Liver (tissue), 7 donors: ENCODE measurements at regions not wholly inside any gene's neighbourhood (a gene's known extent, or its start where the extent isn't known, plus 50 kb on each side); places are given as distances from the start of the nearest gene placed in this dataset.

Experiments
- DNase-seq: peaks from one replicate; pipeline ENCODE4 v3.0.0-alpha.2; 2017; ENCODE audit warnings: low spot score
- H3K27ac ChIP-seq, 2 donors: one replicate each; pipeline ENCODE4 v1.7.0; 2013; ENCODE audit warnings: inconsistent platforms in 2 of 2, low read length in 2 of 2, control low read depth in 1 of 2, low read depth in 1 of 2, mild to moderate bottlenecking in 1 of 2
- H3K27me3 ChIP-seq, 4 donors: one replicate each; pipeline versions ENCODE4 v1.6.1 to v1.7.0; 2013; ENCODE audit warnings: low read length in 3 of 4, inconsistent platforms in 1 of 4, mild to moderate bottlenecking in 1 of 4, moderate library complexity in 1 of 4; ENCODE audit not compliant: control insufficient read depth in 4 of 4, insufficient read depth in 4 of 4
- H3K36me3 ChIP-seq, 4 donors: one replicate each; pipeline versions ENCODE4 v1.6.1 to v1.7.0; 2013; ENCODE audit warnings: low read length in 3 of 4, mild to moderate bottlenecking in 3 of 4, low read depth in 1 of 4, moderate library complexity in 1 of 4; ENCODE audit not compliant: control insufficient read depth in 4 of 4, insufficient read depth in 3 of 4
- H3K4me1 ChIP-seq, 4 donors: one replicate each; pipeline versions ENCODE4 v1.6.1 to v1.7.0; 2013; ENCODE audit warnings: low read length in 3 of 4, mild to moderate bottlenecking in 3 of 4, moderate library complexity in 1 of 4; ENCODE audit not compliant: control insufficient read depth in 4 of 4, insufficient read depth in 4 of 4
- H3K4me3 ChIP-seq, 3 donors: one replicate each; pipeline versions ENCODE4 v1.6.1 to v1.7.0; 2013; ENCODE audit warnings: low read length in 3 of 3, control low read depth in 1 of 3, low read depth in 1 of 3, mild to moderate bottlenecking in 1 of 3
- H3K9ac ChIP-seq, 2 donors: one replicate each; pipeline ENCODE4 v1.7.0; 2013; ENCODE audit warnings: low read length in 2 of 2, mild to moderate bottlenecking in 2 of 2, moderate library complexity in 2 of 2, control low read depth in 1 of 2, low read depth in 1 of 2
- H3K9me3 ChIP-seq, 4 donors: one replicate each; pipeline versions ENCODE4 v1.6.1 to v1.7.0; 2013; ENCODE audit warnings: low read length in 3 of 4; ENCODE audit not compliant: control insufficient read depth in 4 of 4
- EGR1 ChIP-seq, 2 donors: IDR thresholded peaks; 2 replicates each; pipeline ENCODE4 v1.6.1; 2016 to 2018; ENCODE audit warnings: antibody characterized with exemption in 2 of 2, low read depth in 2 of 2
- FOXA1 ChIP-seq: IDR thresholded peaks from 2 replicates; pipeline ENCODE4 v1.6.1; 2016; ENCODE audit warnings: antibody characterized with exemption
- FOXA2 ChIP-seq: IDR thresholded peaks from 2 replicates; pipeline ENCODE4 v1.6.1; 2016; ENCODE audit warnings: antibody characterized with exemption
- HNF4A ChIP-seq, 2 donors: conservative IDR thresholded peaks; 2 replicates each; pipeline ENCODE4 v1.6.1; 2016; ENCODE audit warnings: antibody characterized with exemption in 2 of 2, mild to moderate bottlenecking in 2 of 2
- JUND ChIP-seq, 2 donors: IDR thresholded peaks; 2 replicates each; pipeline ENCODE4 v1.6.1; 2016; ENCODE audit warnings: antibody characterized with exemption in 2 of 2
- NR2F2 ChIP-seq: IDR thresholded peaks from 2 replicates; pipeline ENCODE4 v1.6.1; 2016; ENCODE audit warnings: antibody characterized with exemption
- RAD21 ChIP-seq, 2 donors: IDR thresholded peaks; 2 replicates each; pipeline ENCODE4 v1.6.1; 2016; ENCODE audit warnings: antibody characterized with exemption in 2 of 2, mild to moderate bottlenecking in 2 of 2
- REST ChIP-seq: IDR thresholded peaks from 2 replicates; pipeline ENCODE4 v1.6.1; 2016; ENCODE audit warnings: antibody characterized with exemption, mild to moderate bottlenecking
- RXRA ChIP-seq, 2 donors: IDR thresholded peaks; 2 replicates each; pipeline ENCODE4 v1.6.1; 2017 to 2018; ENCODE audit warnings: antibody characterized with exemption in 2 of 2, mild to moderate bottlenecking in 1 of 2
- TAF1 ChIP-seq: conservative IDR thresholded peaks from 2 replicates; pipeline ENCODE4 v1.6.1; 2016; ENCODE audit warnings: antibody characterized with exemption, mild to moderate bottlenecking
- ZBTB33 ChIP-seq: IDR thresholded peaks from 2 replicates; pipeline ENCODE4 v1.6.1; 2016; ENCODE audit warnings: antibody characterized with exemption
- WGBS: extraction: QIAGEN DNeasy Blood & Tissue Kit; methylation state at CpG from one replicate; pipeline ENCODE4 v1.1.7; 2013; 5-methylcytosine and 5-hydroxymethylcytosine counted together
- donor health status: healthy.
- donor health status: healthy.
- donor health status: healthy.
- donor health status: healthy.

- Histone ChIP-seq H3K9ac (no peak overlapping the region), H3K4me1 (no peaks in the 10 kb centered on the region), H3K9me3 (no peaks in the 10 kb centered on the region), H3K27ac (peak overlapping the region in 1 of 2 donors; percentile 19), H3K27me3 (no peaks in the 10 kb centered on the region), H3K4me3 (no peak overlapping the region), H3K36me3 (no peaks in the 10 kb centered on the region)
- TF ChIP-seq RAD21 (IDR thresholded peaks at IDR 0.05), result no peak
- no peak for TF ChIP-seq ZBTB33
- TF ChIP-seq TAF1, result no peak
- no peak for TF ChIP-seq FOXA1
- TF ChIP-seq NR2F2, result no peak
- TF ChIP-seq HNF4A (conservative IDR thresholded peaks at IDR 0.05), result no peak
- WGBS, result 82% methylated on average over 10 of the region's 10 CpGs
- DNase-seq, result no peak
Measured at GRCh38 chr12:92445253-92446082, 257.3 kb upstream of the PLEKHG7 start.

- no peak for DNase-seq
Measured at GRCh38 chr12:92444763-92445162, 258.0 kb upstream of the PLEKHG7 start.

More at GRCh38 chr12:92444763-92445162, 258.0 kb upstream of the PLEKHG7 start:
- Histone ChIP-seq H3K9ac (no peak overlapping the region), H3K4me1 (no peaks in the 10 kb centered on the region), H3K27ac (no peak overlapping the region), H3K4me3 (no peak overlapping the region), H3K36me3 (no peaks in the 10 kb centered on the region), H3K27me3 (no peaks in the 10 kb centered on the region), H3K9me3 (no peaks in the 10 kb centered on the region)
- WGBS, result 87% methylated on average over 9 of the region's 9 CpGs
- TF ChIP-seq FOXA1 (no peak), TAF1 (no peak), REST (no peak), RXRA (IDR thresholded peaks at IDR 0.05) (no peak), ZBTB33 (no peak), NR2F2 (no peak), JUND (IDR thresholded peaks at IDR 0.05) (no peak), EGR1 (IDR thresholded peaks at IDR 0.05; ENCODE audit: low read depth in 2 of 2) (no peak), FOXA2 (no peak)
